Cardiac muscle cell (in vitro differentiated cells and primary cell): ENCODE measurements at regions not wholly inside any gene's neighbourhood (a gene's known extent, or its start where the extent isn't known, plus 50 kb on each side); places are given as distances from the start of the nearest gene placed in this dataset.

Experiments used
- DNase-seq, 2 donors: peaks; one replicate each; pipeline versions ENCODE4 v3.0.0 to v3.0.0-alpha.2; 2010 to 2017; ENCODE audit warnings: low read depth in 1 of 2, low spot score in 1 of 2
- H3K27ac ChIP-seq: fragments of 200-600 bp; sonication (generic); 2 replicates; pipeline ENCODE4 v1.5.1; 2016
- H3K27me3 ChIP-seq: fragments of 200-600 bp; sonication (generic); 2 replicates; pipeline ENCODE4 v1.6.0; 2016; ENCODE audit warnings: control low read depth
- H3K36me3 ChIP-seq: fragments of 200-600 bp; sonication (generic); 2 replicates; pipeline ENCODE4 v1.5.1; 2016; ENCODE audit warnings: control low read depth
- H3K4me1 ChIP-seq: fragments of 200-600 bp; sonication (generic); 2 replicates; pipeline ENCODE4 v1.8.1; 2017; ENCODE audit warnings: low read depth, mild to moderate bottlenecking, mixed run types
- H3K4me3 ChIP-seq: fragments of 200-600 bp; sonication (generic); 2 replicates; pipeline ENCODE4 v1.5.1; 2016; ENCODE audit warnings: mild to moderate bottlenecking
- H3K9me3 ChIP-seq: fragments of 200-600 bp; sonication (generic); 2 replicates; pipeline ENCODE4 v1.5.1; 2017; ENCODE audit warnings: low read depth, mild to moderate bottlenecking, control low read depth
- CTCF ChIP-seq: IDR thresholded peaks from 2 replicates; pipeline ENCODE4 v1.5.1; 2012; ENCODE audit warnings: low read depth, mild to moderate bottlenecking, low read length

- Histone ChIP-seq H3K4me3 (no peak overlapping the region), H3K4me1 (no peaks in the 10 kb centered on the region), H3K27me3 (no peaks in the 10 kb centered on the region), H3K27ac (no peak overlapping the region), H3K36me3 (no peaks in the 10 kb centered on the region), H3K9me3 (no peaks in the 10 kb centered on the region)
- DNase-seq: no peak
- TF ChIP-seq CTCF: no peak
These were observed 114.2 kb downstream of the UNC5CL start for GRCh38 chr6:40924839-40925238.

GRCh38 chr6:40923880-40924279 lies 115.1 kb downstream of the UNC5CL start:
- H3K27ac ChIP-seq: no peak overlapping the region
- DNase-seq: no peak
- H3K9me3 ChIP-seq: no peaks in the 10 kb centered on the region
- H3K4me3 ChIP-seq: no peak overlapping the region
- H3K36me3 ChIP-seq: no peaks in the 10 kb centered on the region
- no peak for TF ChIP-seq CTCF
- H3K27me3 ChIP-seq: no peaks in the 10 kb centered on the region
- H3K4me1 ChIP-seq: no peaks in the 10 kb centered on the region

- Histone ChIP-seq H3K4me3 (no peak overlapping the region), H3K27me3 (no peaks in the 10 kb centered on the region), H3K9me3 (no peaks in the 10 kb centered on the region), H3K4me1 (no peaks in the 10 kb centered on the region), H3K27ac (no peak overlapping the region), H3K36me3 (no peaks in the 10 kb centered on the region)
- DNase-seq: no peak
- TF ChIP-seq CTCF: no peak
These were observed 115.7 kb downstream of the UNC5CL start for GRCh38 chr6:40923326-40923725.

GRCh38 chr6:40922281-40922680 lies 116.7 kb downstream of the UNC5CL start:
- H3K27me3 ChIP-seq: no peaks in the 10 kb centered on the region
- no peak overlapping the region for H3K27ac ChIP-seq
- no peak overlapping the region for H3K4me3 ChIP-seq
- no peak for TF ChIP-seq CTCF
- H3K36me3 ChIP-seq: no peaks in the 10 kb centered on the region
- H3K9me3 ChIP-seq: no peaks in the 10 kb centered on the region
- DNase-seq: no peak
- H3K4me1 ChIP-seq: no peaks in the 10 kb centered on the region

- H3K4me1 ChIP-seq: no peaks in the 10 kb centered on the region
- no peak for DNase-seq
- no peaks in the 10 kb centered on the region for H3K9me3 ChIP-seq
- H3K4me3 ChIP-seq: no peak overlapping the region
- no peak overlapping the region for H3K27ac ChIP-seq
- no peaks in the 10 kb centered on the region for H3K36me3 ChIP-seq
- H3K27me3 ChIP-seq: no peaks in the 10 kb centered on the region
- TF ChIP-seq CTCF: no peak
These were observed 120.9 kb downstream of the UNC5CL start for GRCh38 chr6:40918040-40918651.

GRCh38 chr6:40917603-40918002 lies 121.4 kb downstream of the UNC5CL start:
- Histone ChIP-seq H3K27me3 (no peaks in the 10 kb centered on the region), H3K27ac (no peak overlapping the region), H3K9me3 (no peaks in the 10 kb centered on the region), H3K36me3 (no peaks in the 10 kb centered on the region), H3K4me1 (no peaks in the 10 kb centered on the region), H3K4me3 (no peak overlapping the region)
- no peak for TF ChIP-seq CTCF
- DNase-seq: no peak
